Occipital lobe (tissue), 1 donor: ENCODE measurements at regions not wholly inside any gene's neighbourhood (a gene's known extent, or its start where the extent isn't known, plus 50 kb on each side); places are given as distances from the start of the nearest gene placed in this dataset.
"Not testable (repeated sequence)": the region's sequence is repeated elsewhere in the genome, so short reads cannot be mapped to it uniquely, and the experiment has no call there.

Source experiments
- DNase-seq: peaks from one replicate; lab custom pipeline; 2025; lab: John Stamatoyannopoulos, UW

DNA sequence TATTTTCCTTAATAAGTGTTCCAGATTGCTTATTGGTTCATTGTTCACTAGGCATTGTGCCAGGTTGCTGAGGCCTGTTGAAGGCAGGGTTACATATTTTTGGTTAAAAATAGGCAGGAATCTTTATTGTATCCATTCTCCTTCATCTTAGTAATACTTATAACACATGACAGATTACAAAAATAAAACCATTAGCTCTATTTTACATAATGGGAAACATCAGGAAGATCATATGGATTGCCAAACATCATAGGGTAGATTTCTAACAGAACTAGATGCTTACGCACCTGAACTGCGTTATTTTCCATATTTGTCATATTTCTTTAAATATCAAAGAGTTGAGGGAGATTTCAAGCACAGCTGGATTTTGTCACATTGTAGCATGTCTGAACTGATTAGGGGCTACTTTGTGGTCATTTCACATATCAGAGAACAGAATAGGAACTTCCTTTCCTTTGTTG is 462.9 kb upstream of the SGO1 start:
- DNase-seq = no peak

DNA sequence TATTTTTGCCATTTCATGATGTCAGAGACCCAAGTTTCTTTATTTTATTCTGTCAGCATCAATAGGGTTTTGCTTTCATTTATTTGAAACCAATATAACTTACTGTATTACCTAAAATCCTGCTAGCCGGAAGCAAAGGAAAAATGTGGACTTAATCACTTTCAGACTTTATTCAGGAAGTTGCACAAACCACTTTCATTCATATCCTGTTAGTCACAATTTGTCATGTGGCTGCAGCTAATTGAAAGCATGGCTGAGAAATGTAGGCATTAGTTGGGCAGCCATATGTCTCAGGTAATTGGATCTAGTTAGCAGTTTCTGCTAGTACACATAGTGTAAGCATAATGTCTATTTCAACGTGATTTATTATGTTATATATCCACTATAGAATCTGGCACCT is 462.3 kb upstream of the SGO1 start:
- no peak for DNase-seq

- no peak for DNase-seq
These were observed 460.4 kb upstream of the SGO1 start for GRCh38 chr3:20646425-20646824.

- no peak for DNase-seq
These were observed 459.3 kb upstream of the SGO1 start for GRCh38 chr3:20645340-20645739.

DNA sequence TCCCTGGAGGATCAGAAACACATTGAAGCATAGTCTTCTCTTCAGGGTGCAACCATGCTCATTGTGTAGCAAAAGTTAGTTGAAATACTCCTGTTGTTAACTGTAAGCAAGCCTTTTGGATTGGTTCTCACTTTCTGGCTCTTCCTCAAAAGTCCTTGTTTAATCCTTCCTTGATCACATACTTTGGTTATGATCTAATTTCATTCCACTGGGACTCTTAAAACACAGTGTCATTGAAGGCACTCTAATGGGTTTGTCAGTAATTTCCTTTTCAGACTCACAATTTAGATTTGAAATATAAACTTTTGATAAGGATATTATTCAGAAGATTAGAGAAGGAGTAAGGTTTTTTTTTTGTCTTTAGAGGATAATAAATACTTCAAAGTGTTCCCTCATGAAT is 451.7 kb upstream of the SGO1 start:
- DNase-seq = no peak

DNA sequence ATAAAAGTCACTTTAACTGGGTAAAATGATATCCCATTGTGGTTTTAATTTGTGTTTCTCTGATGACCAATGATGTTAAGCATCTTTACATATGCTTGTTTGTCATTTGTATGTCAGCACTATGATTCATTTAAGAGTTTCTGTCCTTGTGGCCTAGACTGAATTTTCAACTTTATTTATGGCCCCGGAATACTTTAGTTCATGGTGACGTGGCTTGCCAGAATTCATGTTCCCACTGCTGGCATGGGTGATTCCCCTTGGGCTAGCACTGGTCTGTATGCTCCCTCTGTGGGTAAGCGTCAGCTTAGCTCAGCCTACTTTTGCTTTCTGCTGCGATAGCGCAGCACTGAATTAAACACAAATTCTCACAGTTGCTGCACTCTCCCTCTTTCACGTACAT is 436.3 kb upstream of the SGO1 start:
- no peak for DNase-seq

- not testable (repeated sequence) for DNase-seq
These were observed 432.6 kb upstream of the SGO1 start for GRCh38 chr3:20618621-20619020.

GRCh38 chr3:20618181-20618580 is 432.2 kb upstream of the SGO1 start:
- not testable (repeated sequence) for DNase-seq

DNA sequence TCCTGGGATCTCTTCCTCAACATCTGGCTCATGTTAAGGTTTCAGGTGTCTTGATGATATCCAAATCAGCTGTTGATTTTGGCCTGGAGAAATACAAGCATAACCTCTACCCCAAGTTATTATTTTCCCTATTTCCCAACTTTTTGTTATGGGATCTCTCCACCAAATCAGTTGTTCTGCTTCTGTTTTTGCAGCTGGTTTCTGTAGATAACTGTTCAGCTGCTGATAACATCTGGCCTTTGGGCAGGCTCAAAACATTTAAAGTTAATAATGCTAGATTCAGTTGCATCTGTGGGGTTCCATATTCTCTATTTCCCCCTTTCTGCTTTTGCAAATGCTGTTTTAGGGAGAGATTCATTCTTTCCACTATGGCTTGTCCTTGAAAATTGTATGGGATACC is 430.0 kb upstream of the SGO1 start:
- DNase-seq = not testable (repeated sequence)

GRCh38 chr3:20608054-20608738 is 422.2 kb upstream of the SGO1 start:
- no peak for DNase-seq

GRCh38 chr3:20604659-20605058 is 418.7 kb upstream of the SGO1 start:
- no peak for DNase-seq

DNA sequence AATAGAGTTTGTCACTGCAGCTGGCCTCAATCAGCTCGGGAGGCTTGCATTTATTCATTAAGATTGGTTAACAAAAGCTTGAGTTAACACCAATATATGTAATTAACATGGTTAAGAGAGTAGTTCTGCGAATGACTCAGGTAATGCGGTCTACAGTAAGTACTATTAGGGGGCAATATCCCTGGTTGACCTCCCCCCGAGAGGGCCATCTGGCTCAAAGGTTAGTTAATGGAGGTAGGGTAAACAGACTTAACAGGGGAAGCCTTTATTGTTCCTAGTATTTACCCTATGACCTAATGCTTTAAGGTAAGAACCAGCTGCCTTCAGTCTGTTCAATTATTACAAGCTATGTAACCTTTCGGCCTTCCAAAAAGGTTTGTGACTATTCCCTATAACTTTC is 403.3 kb upstream of the SGO1 start:
- DNase-seq = no peak

DNA sequence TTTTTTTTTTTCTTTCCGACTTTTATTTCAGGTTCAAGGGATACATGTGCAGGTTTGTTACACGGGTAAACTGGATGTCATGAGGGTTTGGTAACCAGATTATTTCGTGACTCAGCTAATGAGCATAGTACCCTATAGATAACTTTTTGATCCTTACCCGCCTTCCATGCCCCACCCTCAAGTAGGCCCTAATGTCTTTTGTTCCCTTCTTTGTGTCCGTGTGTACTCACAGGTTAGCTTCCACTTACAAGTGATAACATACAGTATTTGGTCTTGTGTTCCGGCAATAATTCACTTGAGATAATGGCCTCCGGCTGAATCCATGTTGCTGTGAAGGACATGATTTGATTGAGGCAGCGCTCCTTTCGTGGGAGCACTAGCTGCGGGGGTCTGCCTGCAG is 402.8 kb upstream of the SGO1 start:
- no peak for DNase-seq

- DNase-seq = no peak
These were observed 397.6 kb upstream of the SGO1 start for GRCh38 chr3:20583648-20584047.

DNA sequence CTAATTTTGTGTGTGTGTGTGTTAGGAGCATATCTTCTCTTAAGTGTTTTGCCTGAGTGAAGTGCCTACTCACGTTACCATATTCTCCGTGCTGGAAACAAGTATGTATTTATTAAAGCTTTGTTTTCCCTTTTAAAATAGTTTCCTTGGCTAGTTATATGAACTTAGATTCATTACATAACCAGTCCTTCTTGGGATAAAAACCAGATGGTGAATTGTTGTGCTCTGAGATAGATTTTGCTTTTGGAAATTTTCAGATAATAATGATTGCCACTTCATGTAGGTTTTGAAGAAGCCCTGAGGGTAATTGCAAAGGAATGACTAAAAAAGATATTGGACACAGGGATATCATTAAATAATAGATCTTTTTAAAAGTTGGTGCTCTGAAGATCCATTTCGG is 390.2 kb upstream of the SGO1 start:
- DNase-seq = no peak

- no peak for DNase-seq
These were observed 389.1 kb upstream of the SGO1 start for GRCh38 chr3:20575146-20575545.

DNA sequence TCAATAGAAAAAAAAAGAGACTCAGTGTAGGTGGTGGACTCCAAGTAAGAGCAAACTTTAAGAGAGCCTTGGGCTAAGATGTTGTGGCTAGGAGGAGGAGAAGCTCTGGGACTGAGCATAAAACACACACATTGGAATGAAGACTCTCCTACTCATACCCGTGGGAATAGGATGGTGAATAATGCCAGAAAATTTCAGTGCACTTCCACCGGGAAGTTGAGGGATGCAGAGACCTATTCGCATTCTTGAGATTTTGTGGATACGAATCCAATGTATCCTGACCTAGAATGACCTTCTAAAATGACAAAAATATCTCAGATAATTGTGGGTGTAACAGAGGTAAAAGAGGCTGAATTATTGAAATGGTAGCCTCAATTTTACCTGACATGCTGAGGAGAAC is 388.7 kb upstream of the SGO1 start:
- DNase-seq = no peak

- no peak for DNase-seq
These were observed 387.2 kb upstream of the SGO1 start for GRCh38 chr3:20573175-20573574.

DNA sequence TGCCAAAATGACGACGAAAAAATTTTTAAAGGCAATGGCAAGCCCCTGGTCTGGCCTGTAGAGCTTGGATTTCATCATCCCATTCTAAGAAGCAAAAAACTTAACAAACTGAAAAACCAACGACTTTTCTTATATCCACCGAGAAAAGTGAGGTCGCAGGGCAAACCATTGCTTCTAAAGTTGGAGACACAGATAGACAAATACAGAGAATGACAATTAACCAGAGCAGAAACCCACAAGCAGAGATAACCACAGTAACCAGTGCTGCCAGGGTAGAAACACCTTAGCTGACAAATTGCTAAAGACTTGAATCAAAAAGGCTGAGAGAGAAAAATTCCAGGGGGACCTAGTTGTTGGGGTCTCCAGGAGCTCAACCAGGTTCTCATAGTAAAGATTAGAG is 386.5 kb upstream of the SGO1 start:
- no peak for DNase-seq

DNA sequence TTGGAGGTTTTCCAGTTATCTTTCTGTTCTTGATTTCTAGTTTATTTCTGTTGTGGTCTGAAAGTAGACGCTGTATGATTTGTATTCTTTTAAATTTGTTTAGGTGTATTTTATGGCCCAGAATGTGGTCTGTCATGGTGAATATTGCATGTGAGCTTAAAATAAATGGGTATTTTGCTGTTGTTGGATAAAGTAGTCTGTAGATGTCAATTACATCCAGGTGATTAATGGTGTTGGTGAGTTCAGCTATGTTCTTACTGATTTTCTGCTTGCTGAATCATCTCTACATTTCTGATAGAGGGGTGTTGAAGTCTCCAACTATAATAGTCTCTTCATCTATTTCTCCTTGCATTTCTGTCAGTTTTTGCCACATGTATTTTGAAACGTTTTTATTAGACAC is 383.3 kb upstream of the SGO1 start:
- no peak for DNase-seq

- DNase-seq = no peak
These were observed 379.0 kb upstream of the SGO1 start for GRCh38 chr3:20564966-20565365.

DNA sequence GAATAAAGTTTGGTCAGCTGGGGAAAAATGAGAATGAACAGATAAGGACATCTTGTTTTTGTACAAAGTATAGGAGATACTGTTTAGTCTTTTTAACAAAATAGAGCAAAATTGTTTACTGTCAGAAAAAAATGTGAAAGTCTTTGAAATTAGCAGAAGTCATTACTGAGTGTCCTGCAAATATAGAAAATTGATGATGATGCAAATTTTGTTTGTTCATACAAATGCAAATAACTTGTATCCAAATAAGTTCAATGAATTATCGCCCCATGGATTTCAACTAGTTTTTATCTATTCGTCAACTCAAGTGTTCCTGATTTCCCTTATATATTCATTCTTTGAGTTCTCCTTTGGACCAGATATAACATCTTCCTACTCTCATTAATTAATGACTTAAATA is 378.0 kb upstream of the SGO1 start:
- DNase-seq = no peak

GRCh38 chr3:20563251-20563650 is 377.2 kb upstream of the SGO1 start:
- no peak for DNase-seq

DNA sequence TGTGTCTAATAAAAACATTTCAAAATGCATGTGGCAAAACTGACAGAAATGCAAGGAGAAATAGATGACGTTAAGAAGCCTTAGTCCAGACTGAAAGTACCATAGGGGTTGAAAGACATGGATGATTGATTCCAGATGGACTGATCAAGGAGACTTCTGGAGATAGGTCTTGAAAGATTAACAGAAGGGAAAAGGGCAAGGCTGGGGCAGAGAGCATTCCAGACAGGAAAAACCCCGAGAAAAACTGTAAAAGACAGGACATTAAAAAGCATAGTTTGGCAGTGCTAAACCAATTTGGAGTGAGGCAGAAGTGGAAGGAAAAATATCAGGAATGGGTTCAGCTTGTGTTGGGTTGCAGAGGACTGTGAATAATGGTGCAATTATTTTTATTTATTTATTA is 375.2 kb upstream of the SGO1 start:
- no peak for DNase-seq
